NCI-H1930 (cell line): ENCODE measurements at regions not wholly inside any gene's neighbourhood (a gene's known extent, or its start where the extent isn't known, plus 50 kb on each side); places are given as distances from the start of the nearest gene placed in this dataset.
"Not testable (repeated sequence)": the region's sequence is repeated elsewhere in the genome, so short reads cannot be mapped to it uniquely, and the experiment has no call there.

Source experiments
- DNase-seq, 2 experiments: peaks; one replicate each; lab custom pipeline; 2025; lab: John Stamatoyannopoulos, UW

DNA sequence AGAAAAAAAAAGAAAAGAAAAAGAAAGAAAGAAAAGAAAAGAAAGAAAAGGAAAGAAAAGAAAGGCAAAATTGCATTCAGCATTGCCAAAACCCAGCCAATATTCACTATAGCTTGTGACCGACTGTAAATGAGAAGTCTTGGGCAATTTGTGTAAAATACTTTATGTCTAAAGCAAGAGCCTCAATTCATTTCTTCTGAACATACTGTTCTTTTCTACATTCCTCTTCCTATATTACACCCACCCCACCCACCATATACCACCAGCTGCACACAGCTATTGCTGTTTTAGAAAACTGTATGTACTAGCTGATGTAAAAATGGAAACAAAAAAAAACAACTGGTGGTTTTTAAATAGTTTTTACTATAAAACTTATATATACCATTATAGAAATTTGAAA lies 156.9 kb upstream of the TTC29 start:
- no peak for DNase-seq

DNA sequence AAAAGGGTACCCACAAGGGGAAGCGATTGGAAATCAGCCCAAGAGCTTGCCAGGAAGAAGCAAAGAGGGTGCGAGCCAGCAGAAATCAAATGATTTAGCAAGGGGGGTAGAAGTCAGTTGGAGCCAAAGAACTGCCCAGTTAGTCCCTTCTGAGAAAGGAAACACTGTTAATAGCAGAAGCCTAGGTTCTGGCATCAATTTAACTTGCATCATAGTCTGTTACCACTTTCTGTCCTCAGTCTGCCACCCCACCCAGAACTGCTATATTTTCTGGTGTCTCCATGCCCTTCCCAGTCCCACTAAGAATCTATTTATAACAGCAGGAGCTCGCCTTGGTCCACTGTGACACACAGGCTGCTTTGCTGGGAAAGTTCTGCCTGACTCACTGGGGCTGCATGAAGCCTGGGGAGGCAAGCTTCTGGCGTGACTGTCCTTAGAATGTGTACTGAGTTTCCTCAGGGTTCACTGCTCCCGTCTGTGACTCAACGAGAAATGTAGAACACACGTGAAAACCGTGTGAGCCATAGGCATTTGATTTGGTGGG lies 157.8 kb upstream of the TTC29 start:
- DNase-seq, result no peak

- DNase-seq, result no peak
Measured at GRCh38 chr4:147104768-147105167, 159.1 kb upstream of the TTC29 start.

GRCh38 chr4:147108409-147108808 lies 162.7 kb upstream of the TTC29 start:
- DNase-seq, result no peak

DNA sequence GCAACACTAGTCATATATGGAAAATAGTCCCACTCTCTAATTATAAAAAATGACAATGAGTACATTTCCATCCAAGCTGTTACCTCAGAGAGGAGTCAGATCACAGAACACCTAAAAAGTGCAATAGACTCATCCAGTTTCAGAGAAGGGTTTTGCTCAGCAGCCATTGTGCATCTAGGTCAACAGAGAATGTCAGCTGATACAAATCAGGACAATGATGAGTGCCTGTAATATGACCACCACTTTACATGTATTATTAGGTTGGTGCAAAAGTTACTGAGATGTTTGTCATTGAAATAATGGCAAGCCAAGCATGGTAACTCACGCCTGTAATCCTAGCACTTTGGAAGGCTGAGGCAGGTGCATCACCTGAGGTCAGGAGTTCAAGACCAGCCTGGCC lies 164.1 kb upstream of the TTC29 start:
- DNase-seq, result no peak

GRCh38 chr4:147110473-147111367 lies 165.1 kb upstream of the TTC29 start:
- no peak for DNase-seq

DNA sequence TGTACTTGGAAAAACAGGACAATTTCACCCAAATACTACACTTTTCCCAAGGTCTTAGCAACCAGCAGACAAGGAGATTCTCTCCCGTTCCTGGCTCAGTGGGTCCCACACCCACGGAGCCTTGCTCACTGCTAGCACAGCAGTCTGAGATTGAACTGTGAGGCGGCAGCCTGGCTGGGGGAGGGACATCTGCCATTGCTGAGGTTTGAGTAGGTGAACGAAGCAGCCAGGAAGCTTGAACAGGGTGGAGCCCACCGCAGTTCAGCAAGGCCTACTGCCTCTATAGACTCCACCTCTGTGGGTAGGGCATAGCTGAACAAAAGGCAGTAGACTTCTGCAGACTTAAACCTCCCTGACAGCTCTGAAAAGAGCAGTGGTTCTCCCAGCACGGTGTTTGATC lies 166.5 kb upstream of the TTC29 start:
- DNase-seq, result not testable (repeated sequence)

- DNase-seq, result no peak
Measured at GRCh38 chr4:147117431-147117830, 171.8 kb upstream of the TTC29 start.

- DNase-seq, result no peak
Measured at GRCh38 chr4:147118528-147118927, 172.9 kb upstream of the TTC29 start.

GRCh38 chr4:147122685-147123084 lies 177.0 kb upstream of the TTC29 start:
- DNase-seq, result no peak

DNA sequence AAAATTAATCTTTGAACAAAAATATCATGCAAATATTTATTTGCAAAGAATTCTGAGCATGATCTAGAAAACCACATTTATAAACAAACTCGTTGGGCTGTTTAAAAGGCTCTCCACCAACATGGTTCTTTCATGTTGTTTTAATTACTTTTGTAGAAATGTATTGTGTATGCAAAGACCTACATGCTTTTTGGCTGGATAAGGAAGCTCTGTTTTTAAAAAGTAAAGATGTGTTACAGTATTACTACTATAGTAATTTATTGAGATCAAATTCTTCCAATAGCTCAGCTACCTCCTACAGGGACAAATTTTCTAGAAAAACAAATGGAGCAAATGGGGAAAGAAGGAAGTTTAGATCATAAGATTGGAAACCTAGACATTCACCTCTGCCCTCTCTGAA lies 177.5 kb upstream of the TTC29 start:
- no peak for DNase-seq

DNA sequence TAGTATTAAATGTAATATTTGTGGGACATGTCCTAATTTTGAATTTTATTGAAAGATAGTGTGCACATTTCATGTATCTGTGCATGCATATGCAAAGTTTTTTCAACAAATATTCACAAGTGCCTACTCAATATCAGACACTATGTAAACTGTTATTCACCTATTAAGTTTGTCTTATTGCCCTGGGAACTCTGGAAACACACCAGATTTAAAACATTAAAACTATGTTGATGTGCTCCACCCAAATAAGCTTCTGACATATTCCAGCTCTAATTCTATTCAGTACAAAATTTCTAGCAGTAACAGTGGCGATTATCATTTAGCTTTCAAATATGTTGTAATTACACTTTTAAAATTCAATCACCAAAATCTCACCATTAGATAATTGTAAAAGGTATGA lies 183.1 kb upstream of the TTC29 start:
- no peak for DNase-seq

- DNase-seq, result no peak
Measured at GRCh38 chr4:147129687-147130086, 184.0 kb upstream of the TTC29 start.

DNA sequence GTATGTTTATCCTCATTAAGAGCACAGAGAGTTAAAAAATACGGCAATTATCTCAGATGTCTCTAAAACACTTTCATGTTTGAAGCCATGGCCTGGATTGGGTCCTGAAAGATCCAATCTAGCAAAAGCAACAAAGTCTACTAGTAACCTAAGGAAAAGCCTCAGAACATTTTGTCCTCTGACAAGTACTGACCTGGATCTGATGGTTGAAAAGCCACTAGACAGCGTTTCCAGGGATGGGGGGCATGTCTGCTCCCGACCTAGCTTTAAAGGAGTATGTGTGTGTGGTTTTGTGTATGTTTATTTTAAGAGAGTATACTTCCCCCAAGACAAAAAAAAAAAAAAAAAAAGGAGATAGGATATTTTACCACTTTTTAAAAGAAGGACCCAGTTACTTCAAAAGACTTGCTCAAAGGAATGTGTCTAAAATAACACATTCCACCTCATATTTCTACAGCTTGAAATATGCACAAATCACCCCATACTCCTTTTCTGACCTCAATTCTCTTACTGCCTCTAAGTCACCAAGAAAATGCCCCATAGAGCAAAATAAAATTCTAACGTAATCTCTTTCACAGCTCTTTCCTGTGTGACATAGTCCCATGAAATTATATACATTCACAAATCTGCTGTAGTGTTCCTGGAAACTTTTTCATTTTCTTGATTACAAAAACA lies 189.0 kb upstream of the TTC29 start:
- DNase-seq, result no peak

- no peak for DNase-seq
Measured at GRCh38 chr4:147136310-147136709, 190.6 kb upstream of the TTC29 start.

DNA sequence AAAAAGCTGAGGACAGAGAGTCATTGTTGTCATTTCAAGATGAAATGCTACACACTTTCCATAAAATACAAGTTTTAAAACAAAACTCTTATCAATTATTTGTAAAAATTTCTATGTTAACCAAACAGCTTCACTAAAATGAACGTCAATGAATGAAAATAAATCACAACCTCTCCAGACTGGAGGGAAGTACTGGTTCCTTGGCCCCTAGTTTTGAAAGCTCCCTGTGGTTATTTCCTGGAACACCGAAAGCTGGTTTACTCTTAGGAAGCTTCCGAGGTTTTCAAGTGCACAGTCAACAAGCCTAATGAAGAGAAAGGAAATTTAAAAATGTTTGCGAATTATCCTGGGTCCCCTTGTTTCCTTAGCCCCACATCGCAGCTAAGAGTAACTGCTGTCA lies 191.1 kb upstream of the TTC29 start:
- no peak for DNase-seq

- DNase-seq, result no peak
Measured at GRCh38 chr4:147137280-147137679, 191.6 kb upstream of the TTC29 start.

- DNase-seq, result no peak
Measured at GRCh38 chr4:147138171-147138570, 192.5 kb upstream of the TTC29 start.

DNA sequence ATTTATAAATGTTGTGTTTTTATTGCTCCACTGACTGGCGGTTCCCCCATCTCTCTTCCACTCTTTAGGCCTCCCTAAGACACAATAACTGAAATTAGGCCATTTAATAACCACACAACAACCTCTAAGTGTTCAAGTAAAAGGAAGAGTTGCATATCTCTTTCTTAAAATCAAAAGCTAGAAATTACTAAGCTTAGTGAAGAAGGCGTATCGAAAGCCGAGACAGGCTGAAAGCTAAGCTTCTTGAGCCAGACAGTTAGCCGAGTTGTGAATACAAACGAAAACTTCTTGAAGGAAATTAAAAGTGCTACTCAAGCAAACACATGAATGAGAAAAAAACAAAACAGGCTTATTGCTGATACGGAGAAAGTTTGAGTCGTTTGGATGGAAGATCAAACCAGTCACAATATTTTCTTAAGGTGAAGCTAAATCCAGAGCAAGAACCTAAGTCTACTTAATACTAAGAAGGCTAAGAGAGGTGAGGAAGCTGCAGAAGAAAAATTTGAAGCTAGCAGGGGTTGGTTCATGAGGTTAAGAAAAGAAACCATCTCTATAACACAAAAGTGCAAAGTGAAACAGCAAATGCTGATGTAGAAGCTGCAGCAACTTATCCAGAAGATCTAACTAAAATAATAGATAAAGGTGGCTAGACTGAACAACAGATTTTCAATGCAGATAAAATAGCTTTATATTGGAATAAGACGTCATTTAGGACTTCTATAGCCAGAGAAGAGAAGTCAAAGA lies 194.0 kb upstream of the TTC29 start:
- DNase-seq, result no peak

- DNase-seq, result no peak
Measured at GRCh38 chr4:147151763-147152162, 206.1 kb upstream of the TTC29 start.

- no peak for DNase-seq
Measured at GRCh38 chr4:147157860-147158701, 212.4 kb upstream of the TTC29 start.
